GM21367 (cell line): ENCODE measurements at regions not wholly inside any gene's neighbourhood (a gene's known extent, or its start where the extent isn't known, plus 50 kb on each side); places are given as distances from the start of the nearest gene placed in this dataset.
A peak's percentile ranks its signal among the peaks of the same experiment; 100 is the strongest.
"Not testable (repeated sequence)": the region's sequence is repeated elsewhere in the genome, so short reads cannot be mapped to it uniquely, and the experiment has no call there.

ENCODE experiments used
- ATAC-seq: cut with Tn5 transposase; IDR thresholded peaks from one replicate; pipeline ENCODE4 v1.9.1; 2021; ENCODE audit not compliant: unreplicated experiment

GRCh38 chr5:34436761-34437501 lies 219.2 kb upstream of the RAI14 start:
- no peak for ATAC-seq

GRCh38 chr5:34439601-34440000 lies 216.5 kb upstream of the RAI14 start:
- no peak for ATAC-seq

- ATAC-seq: not testable (repeated sequence)
These were observed 214.4 kb upstream of the RAI14 start for GRCh38 chr5:34441767-34442166.

GRCh38 chr5:34447424-34447823 lies 208.7 kb upstream of the RAI14 start:
- no peak for ATAC-seq

GRCh38 chr5:34449639-34450038 lies 206.5 kb upstream of the RAI14 start:
- ATAC-seq: no peak

- ATAC-seq: no peak
These were observed 205.8 kb upstream of the RAI14 start for GRCh38 chr5:34450338-34450737.

- no peak for ATAC-seq
These were observed 203.8 kb upstream of the RAI14 start for GRCh38 chr5:34452170-34452828.

GRCh38 chr5:34455098-34455497 lies 201.0 kb upstream of the RAI14 start:
- ATAC-seq: no peak

- no peak for ATAC-seq
These were observed 196.2 kb upstream of the RAI14 start for GRCh38 chr5:34459908-34460307.

GRCh38 chr5:34460496-34460895 lies 195.6 kb upstream of the RAI14 start:
- no peak for ATAC-seq

- ATAC-seq: no peak
These were observed 191.3 kb upstream of the RAI14 start for GRCh38 chr5:34464829-34465228.

- not testable (repeated sequence) for ATAC-seq
These were observed 190.8 kb upstream of the RAI14 start for GRCh38 chr5:34465301-34465700.

GRCh38 chr5:34466519-34467388 lies 189.4 kb upstream of the RAI14 start:
- not testable (repeated sequence) for ATAC-seq

- no peak for ATAC-seq
These were observed 188.7 kb upstream of the RAI14 start for GRCh38 chr5:34467436-34467835.

- ATAC-seq: peak; percentile 58
These were observed 188.1 kb upstream of the RAI14 start for GRCh38 chr5:34467984-34468383.

- ATAC-seq: no peak
These were observed 186.2 kb upstream of the RAI14 start for GRCh38 chr5:34469971-34470370.

GRCh38 chr5:34474573-34475021 lies 181.5 kb upstream of the RAI14 start:
- ATAC-seq: peak; percentile 47

GRCh38 chr5:34475249-34475966 lies 180.7 kb upstream of the RAI14 start:
- no peak for ATAC-seq

- ATAC-seq: no peak
These were observed 179.1 kb upstream of the RAI14 start for GRCh38 chr5:34476941-34477565.

- no peak for ATAC-seq
These were observed 175.2 kb upstream of the RAI14 start for GRCh38 chr5:34480810-34481528.
